ENCODE measurements at regions not wholly inside any gene's neighbourhood (a gene's known extent, or its start where the extent isn't known, plus 50 kb on each side); places are given as distances from the start of the nearest gene placed in this dataset.

DNA sequence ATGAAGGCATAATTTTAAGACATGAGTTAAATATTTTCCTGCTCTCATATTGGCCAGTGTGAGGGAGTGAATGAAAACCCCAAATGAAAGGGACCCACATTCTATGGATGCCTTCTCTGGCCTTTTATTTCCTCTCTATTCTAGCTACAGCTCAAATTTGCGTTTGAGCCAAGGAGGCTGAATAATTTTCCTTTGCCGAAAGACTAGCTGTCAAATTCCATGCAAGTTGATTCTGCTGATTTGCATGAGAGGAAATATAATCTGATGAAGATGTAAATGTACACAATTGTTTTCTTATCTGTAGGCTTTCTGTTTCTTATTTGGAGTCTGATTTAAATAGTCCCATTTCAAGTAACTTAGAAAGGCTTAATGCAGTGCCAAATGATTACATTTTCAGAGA is 438.4 kb upstream of the SPRED2 start:
- no peaks in the 10 kb centered on the region for H3K36me3 Mint-ChIP-seq
- ChIA-PET POLR2A (interaction anchor here (0.6 kb wide), 1 partner anchor 1591 kb away, joined by 4 read pairs; no protein-coding TSS in a partner anchor), CTCF (interaction anchor here (0.8 to 1.0 kb wide), 2 partner anchors 70 to 716 kb away, joined by 3 read pairs; no protein-coding TSS in a partner anchor)
- DNase-seq (ENCODE audit: low spot score) (no peak), ATAC-seq (no peak)
- H3K4me3 Mint-ChIP-seq, result no peak overlapping the region
- no peak overlapping the region for H3K27ac Mint-ChIP-seq
- TF ChIP-seq NR2C2 (CRISPR knock-in tag; IDR thresholded peaks at IDR 0.05) (no peak), ZNF532 (CRISPR knock-in tag; IDR thresholded peaks at IDR 0.05; ENCODE audit: borderline replicate concordance) (no peak), SP1 (CRISPR knock-in tag; conservative IDR thresholded peaks at IDR 0.05) (no peak)
- H3K4me1 Mint-ChIP-seq, result peaks cover 9% of the 10 kb centered on the region
- no peaks in the 10 kb centered on the region for H3K9me3 Mint-ChIP-seq
- H3K27me3 Mint-ChIP-seq (ENCODE audit: low read depth), result no peaks in the 10 kb centered on the region; the same call in 1 of the 2 replicates

GRCh38 chr2:65869296-65869695 is 436.9 kb upstream of the SPRED2 start:
- Mint-ChIP-seq H3K27me3 (ENCODE audit: low read depth) (no peaks in the 10 kb centered on the region; the same call in 1 of the 2 replicates), H3K27ac (no peak overlapping the region), H3K4me3 (no peak overlapping the region), H3K9me3 (no peaks in the 10 kb centered on the region), H3K36me3 (no peaks in the 10 kb centered on the region), H3K4me1 (peaks cover 9% of the 10 kb centered on the region)
- ChIA-PET CTCF (no interaction called here), POLR2A (no interaction called here)
- DNase-seq (ENCODE audit: low spot score), result no peak
- ATAC-seq, result no peak
- TF ChIP-seq IRF2 (CRISPR knock-in tag; IDR thresholded peaks at IDR 0.05; ENCODE audit: borderline replicate concordance, low read depth), result no peak
- no peak for TF ChIP-seq NFYB (CRISPR knock-in tag; conservative IDR thresholded peaks at IDR 0.05; ENCODE audit: low read depth)
- no peak for TF ChIP-seq FOXK1 (CRISPR knock-in tag; IDR thresholded peaks at IDR 0.05)
- no peak for TF ChIP-seq JUN (CRISPR knock-in tag; IDR thresholded peaks at IDR 0.05)
- no peak for TF ChIP-seq ZNF121 (CRISPR knock-in tag; IDR thresholded peaks at IDR 0.05)
- no peak for TF ChIP-seq ZSCAN18 (CRISPR knock-in tag; IDR thresholded peaks at IDR 0.05)
- no peak for TF ChIP-seq JAZF1 (CRISPR knock-in tag; IDR thresholded peaks at IDR 0.05)
- no peak for TF ChIP-seq CREM (CRISPR knock-in tag; IDR thresholded peaks at IDR 0.05)
- no peak for TF ChIP-seq ATF6 (CRISPR knock-in tag; IDR thresholded peaks at IDR 0.05)
- TF ChIP-seq GTF2I (CRISPR knock-in tag; conservative IDR thresholded peaks at IDR 0.05), result no peak
- TF ChIP-seq, protein P1, sequence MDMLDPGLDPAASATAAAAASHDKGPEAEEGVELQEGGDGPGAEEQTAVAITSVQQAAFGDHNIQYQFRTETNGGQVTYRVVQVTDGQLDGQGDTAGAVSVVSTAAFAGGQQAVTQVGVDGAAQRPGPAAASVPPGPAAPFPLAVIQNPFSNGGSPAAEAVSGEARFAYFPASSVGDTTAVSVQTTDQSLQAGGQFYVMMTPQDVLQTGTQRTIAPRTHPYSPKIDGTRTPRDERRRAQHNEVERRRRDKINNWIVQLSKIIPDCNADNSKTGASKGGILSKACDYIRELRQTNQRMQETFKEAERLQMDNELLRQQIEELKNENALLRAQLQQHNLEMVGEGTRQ (CRISPR knock-in tag; IDR thresholded peaks at IDR 0.05), result no peak

GRCh38 chr2:65868177-65868576 is 435.8 kb upstream of the SPRED2 start:
- no peaks in the 10 kb centered on the region; the same call in 1 of the 2 replicates for H3K27me3 Mint-ChIP-seq (ENCODE audit: low read depth)

More at GRCh38 chr2:65868177-65868576, 435.8 kb upstream of the SPRED2 start:
- ATAC-seq, result no peak
- TF ChIP-seq ZSCAN18 (CRISPR knock-in tag; IDR thresholded peaks at IDR 0.05), result no peak
- no peak for TF ChIP-seq MYBL2 (CRISPR knock-in tag; IDR thresholded peaks at IDR 0.05)
- no peak for TF ChIP-seq JUN (CRISPR knock-in tag; IDR thresholded peaks at IDR 0.05)
- TF ChIP-seq ZNF138 (CRISPR knock-in tag; conservative IDR thresholded peaks at IDR 0.05), result no peak
- no peak for TF ChIP-seq ZNF317 (CRISPR knock-in tag; IDR thresholded peaks at IDR 0.05; ENCODE audit: borderline replicate concordance, low read depth)
- TF ChIP-seq STAT6 (CRISPR knock-in tag; conservative IDR thresholded peaks at IDR 0.05; ENCODE audit: low read depth), result no peak
- DNase-seq (ENCODE audit: low spot score), result no peak
- Mint-ChIP-seq H3K4me3 (no peak overlapping the region), H3K36me3 (no peaks in the 10 kb centered on the region), H3K27ac (no peak overlapping the region), H3K4me1 (peaks cover 15% of the 10 kb centered on the region), H3K9me3 (no peaks in the 10 kb centered on the region)
- ChIA-PET CTCF (no interaction called here), POLR2A (no interaction called here)

All from WTC11 (cell line).